ENCODE measurements at regions not wholly inside any gene's neighbourhood (a gene's known extent, or its start where the extent isn't known, plus 50 kb on each side); places are given as distances from the start of the nearest gene placed in this dataset.

DNA sequence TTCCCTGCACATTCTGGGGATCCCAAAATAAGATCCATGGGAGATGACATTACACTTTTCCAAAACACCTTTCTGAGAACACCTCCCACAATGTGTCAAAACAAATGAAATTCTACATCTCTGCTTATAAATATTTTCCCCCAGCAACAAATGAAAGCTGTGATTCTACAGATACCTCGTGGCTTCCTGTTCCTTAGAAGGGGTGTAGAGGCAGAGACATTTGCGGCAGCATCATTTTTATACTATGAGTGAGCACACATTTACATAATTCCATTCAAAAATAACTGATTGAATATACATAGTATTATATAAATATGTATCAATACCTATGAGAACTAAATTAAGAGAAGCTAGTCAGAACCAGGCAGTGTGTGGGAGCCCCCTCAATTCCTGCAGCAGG lies 213.9 kb upstream of the JARID2 start:
- TF ChIP-seq, protein P1, sequence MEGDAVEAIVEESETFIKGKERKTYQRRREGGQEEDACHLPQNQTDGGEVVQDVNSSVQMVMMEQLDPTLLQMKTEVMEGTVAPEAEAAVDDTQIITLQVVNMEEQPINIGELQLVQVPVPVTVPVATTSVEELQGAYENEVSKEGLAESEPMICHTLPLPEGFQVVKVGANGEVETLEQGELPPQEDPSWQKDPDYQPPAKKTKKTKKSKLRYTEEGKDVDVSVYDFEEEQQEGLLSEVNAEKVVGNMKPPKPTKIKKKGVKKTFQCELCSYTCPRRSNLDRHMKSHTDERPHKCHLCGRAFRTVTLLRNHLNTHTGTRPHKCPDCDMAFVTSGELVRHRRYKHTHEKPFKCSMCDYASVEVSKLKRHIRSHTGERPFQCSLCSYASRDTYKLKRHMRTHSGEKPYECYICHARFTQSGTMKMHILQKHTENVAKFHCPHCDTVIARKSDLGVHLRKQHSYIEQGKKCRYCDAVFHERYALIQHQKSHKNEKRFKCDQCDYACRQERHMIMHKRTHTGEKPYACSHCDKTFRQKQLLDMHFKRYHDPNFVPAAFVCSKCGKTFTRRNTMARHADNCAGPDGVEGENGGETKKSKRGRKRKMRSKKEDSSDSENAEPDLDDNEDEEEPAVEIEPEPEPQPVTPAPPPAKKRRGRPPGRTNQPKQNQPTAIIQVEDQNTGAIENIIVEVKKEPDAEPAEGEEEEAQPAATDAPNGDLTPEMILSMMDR (IDR thresholded peaks at IDR 0.05; ENCODE audit: low read depth, low read length, poor library complexity, severe bottlenecking): no peak
- Histone ChIP-seq H3F3A (ENCODE audit: control insufficient read depth, insufficient read depth) (no peaks in the 10 kb centered on the region), H3K9me2 (replicated peaks; ENCODE audit: control insufficient read depth, low read length) (no peaks in the 10 kb centered on the region), H3K36me3 (ENCODE audit: control insufficient read depth, low read length) (no peaks in the 10 kb centered on the region), H3K4me3 (ENCODE audit: low read length) (no peak overlapping the region), H3K79me2 (ENCODE audit: control insufficient read depth, low read length) (no peaks in the 10 kb centered on the region), H4K20me1 (ENCODE audit: control insufficient read depth, insufficient read depth, low read depth, low read length) (no peaks in the 10 kb centered on the region), H3K9me3 (ENCODE audit: control insufficient read depth, insufficient read depth, low read length) (no peaks in the 10 kb centered on the region), H3K4me2 (ENCODE audit: low read length) (no peak overlapping the region), H3K27me3 (ENCODE audit: control insufficient read depth, low read length) (0 out of 2 replicates have a peak, but pooled peaks cover 5% of the 10 kb centered on the region), H3K4me1 (ENCODE audit: control insufficient read depth, low read length) (no peaks in the 10 kb centered on the region), H3K27ac (ENCODE audit: low read depth, low read length) (no peak overlapping the region)

DNA sequence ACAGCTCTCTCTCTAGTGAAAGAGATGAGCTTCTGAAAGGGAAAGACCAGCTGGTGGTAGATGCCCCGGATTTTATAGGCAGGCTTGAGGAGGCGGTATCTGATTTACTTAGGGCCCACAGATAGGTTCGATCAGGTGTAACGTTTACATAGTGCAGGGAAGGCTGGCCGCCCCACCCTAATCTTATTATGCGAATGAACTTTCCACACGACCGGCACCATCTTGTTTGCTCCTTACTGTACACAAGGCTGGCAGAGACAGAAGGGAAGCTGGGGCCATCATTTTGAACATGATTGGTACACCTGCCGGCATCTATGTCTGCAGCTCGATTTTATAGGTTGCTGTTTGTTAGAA lies 212.0 kb upstream of the JARID2 start:
- Histone ChIP-seq H3K9me2 (replicated peaks; ENCODE audit: control insufficient read depth, low read length) (no peaks in the 10 kb centered on the region), H3F3A (ENCODE audit: control insufficient read depth, insufficient read depth) (no peaks in the 10 kb centered on the region), H3K36me3 (ENCODE audit: control insufficient read depth, low read length) (no peaks in the 10 kb centered on the region), H3K79me2 (ENCODE audit: control insufficient read depth, low read length) (no peaks in the 10 kb centered on the region), H4K20me1 (ENCODE audit: control insufficient read depth, insufficient read depth, low read depth, low read length) (no peaks in the 10 kb centered on the region; the same call in 1 of the 2 replicates), H3K4me1 (ENCODE audit: control insufficient read depth, low read length) (no peaks in the 10 kb centered on the region), H3K27me3 (ENCODE audit: control insufficient read depth, low read length) (0 out of 2 replicates have a peak, but pooled peaks cover 5% of the 10 kb centered on the region), H3K4me3 (ENCODE audit: low read length) (no peak overlapping the region), H3K9me3 (ENCODE audit: control insufficient read depth, insufficient read depth, low read length) (no peaks in the 10 kb centered on the region), H3K4me2 (ENCODE audit: low read length) (no peak overlapping the region), H3K27ac (ENCODE audit: low read depth, low read length) (no peak overlapping the region)
- TF ChIP-seq, protein P1 (IDR thresholded peaks at IDR 0.05; ENCODE audit: low read depth, low read length, poor library complexity, severe bottlenecking): no peak
- TF ChIP-seq EZH2phosphoT487 (IDR thresholded peaks at IDR 0.05; ENCODE audit: borderline replicate concordance, low read length): no peak

DNA sequence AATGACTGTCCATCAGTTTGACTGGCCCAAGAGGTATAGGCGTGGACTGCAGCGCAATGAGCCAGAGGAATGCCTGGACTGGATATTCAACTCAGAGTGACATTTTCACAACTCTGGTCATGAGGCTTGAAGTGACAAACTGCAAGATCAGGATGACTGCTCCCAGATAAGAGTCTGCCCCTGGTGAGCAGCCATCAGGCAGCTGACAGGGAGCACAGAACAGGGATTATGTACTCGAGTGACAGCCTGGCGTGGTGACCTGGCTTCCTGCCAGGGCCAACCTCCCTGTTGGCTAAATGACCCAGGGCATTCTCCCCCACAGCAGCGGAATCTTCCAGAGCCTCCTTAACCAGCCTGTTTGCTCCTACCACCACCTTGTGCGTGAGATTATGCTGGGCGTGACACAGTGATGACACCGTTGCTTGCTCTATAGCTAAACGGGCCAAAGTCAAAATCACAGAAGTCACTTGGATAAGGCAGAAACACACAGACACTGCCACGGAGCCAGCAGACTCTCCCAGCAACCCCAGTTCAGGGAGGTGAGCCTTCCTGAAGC lies 209.1 kb upstream of the JARID2 start:
- TF ChIP-seq, protein P1 (IDR thresholded peaks at IDR 0.05; ENCODE audit: low read depth, low read length, poor library complexity, severe bottlenecking): no peak
- TF ChIP-seq EZH2phosphoT487 (IDR thresholded peaks at IDR 0.05; ENCODE audit: borderline replicate concordance, low read length): no peak
- H3K79me2 ChIP-seq (ENCODE audit: control insufficient read depth, low read length): no peaks in the 10 kb centered on the region
- H4K20me1 ChIP-seq (ENCODE audit: control insufficient read depth, insufficient read depth, low read depth, low read length): no peaks in the 10 kb centered on the region; the same call in 1 of the 2 replicates
- H3K9me2 ChIP-seq (replicated peaks; ENCODE audit: control insufficient read depth, low read length): no peaks in the 10 kb centered on the region
- no peaks in the 10 kb centered on the region for H3K36me3 ChIP-seq (ENCODE audit: control insufficient read depth, low read length)
- no peaks in the 10 kb centered on the region for H3K4me1 ChIP-seq (ENCODE audit: control insufficient read depth, low read length)
- no peak overlapping the region for H3K27ac ChIP-seq (ENCODE audit: low read depth, low read length)
- 0 out of 2 replicates have a peak, but pooled peaks cover 2% of the 10 kb centered on the region for H3K27me3 ChIP-seq (ENCODE audit: control insufficient read depth, low read length)
- H3F3A ChIP-seq (ENCODE audit: control insufficient read depth, insufficient read depth): no peaks in the 10 kb centered on the region
- H3K9me3 ChIP-seq (ENCODE audit: control insufficient read depth, insufficient read depth, low read length): no peaks in the 10 kb centered on the region
- H3K4me3 ChIP-seq (ENCODE audit: low read length): no peak overlapping the region
- H3K4me2 ChIP-seq (ENCODE audit: low read length): no peak overlapping the region
